ENCODE measurements at regions not wholly inside any gene's neighbourhood (a gene's known extent, or its start where the extent isn't known, plus 50 kb on each side); places are given as distances from the start of the nearest gene placed in this dataset.
"Not testable (repeated sequence)": the region's sequence is repeated elsewhere in the genome, so short reads cannot be mapped to it uniquely, and the experiment has no call there.

GRCh38 chrX:124181515-124181914 is 150.9 kb upstream of the TEX13D start:
- DNase-seq: not testable (repeated sequence)

GRCh38 chrX:124190440-124190839 is 142.0 kb upstream of the TEX13D start:
- DNase-seq: no peak

GRCh38 chrX:124194199-124194598 is 138.3 kb upstream of the TEX13D start:
- DNase-seq: no peak

GRCh38 chrX:124194901-124195300 is 137.6 kb upstream of the TEX13D start:
- DNase-seq: no peak

- no peak for DNase-seq
These were observed 129.1 kb upstream of the TEX13D start for GRCh38 chrX:124203311-124203710.

- DNase-seq: no peak
These were observed 123.8 kb upstream of the TEX13D start for GRCh38 chrX:124208660-124209059.

GRCh38 chrX:124209792-124210576 is 122.5 kb upstream of the TEX13D start:
- DNase-seq: no peak

- no peak for DNase-seq
These were observed 121.0 kb upstream of the TEX13D start for GRCh38 chrX:124211312-124211942.

- no peak for DNase-seq
These were observed 119.8 kb upstream of the TEX13D start for GRCh38 chrX:124212622-124213021.

GRCh38 chrX:124215786-124216185 is 116.7 kb upstream of the TEX13D start:
- no peak for DNase-seq

GRCh38 chrX:124216396-124217115 is 115.9 kb upstream of the TEX13D start:
- no peak for DNase-seq

GRCh38 chrX:124217304-124218251 is 114.9 kb upstream of the TEX13D start:
- no peak for DNase-seq

- no peak for DNase-seq
These were observed 108.9 kb upstream of the TEX13D start for GRCh38 chrX:124223524-124223923.

- no peak for DNase-seq
These were observed 107.9 kb upstream of the TEX13D start for GRCh38 chrX:124224528-124224927.

- no peak for DNase-seq
These were observed 106.3 kb upstream of the TEX13D start for GRCh38 chrX:124226129-124226528.

GRCh38 chrX:124228849-124229248 is 103.6 kb upstream of the TEX13D start:
- no peak for DNase-seq

GRCh38 chrX:124229374-124229773 is 103.1 kb upstream of the TEX13D start:
- no peak for DNase-seq

- no peak for DNase-seq
These were observed 101.6 kb upstream of the TEX13D start for GRCh38 chrX:124230655-124231450.

- DNase-seq: no peak
These were observed 101.1 kb upstream of the TEX13D start for GRCh38 chrX:124231451-124231759.

- no peak for DNase-seq
These were observed 99.8 kb upstream of the TEX13D start for GRCh38 chrX:124232523-124233201.

GRCh38 chrX:124234348-124234747 is 98.1 kb upstream of the TEX13D start:
- DNase-seq: no peak

Data from right kidney (tissue), 1 donor.